ENCODE measurements at regions not wholly inside any gene's neighbourhood (a gene's known extent, or its start where the extent isn't known, plus 50 kb on each side); places are given as distances from the start of the nearest gene placed in this dataset.

DNA sequence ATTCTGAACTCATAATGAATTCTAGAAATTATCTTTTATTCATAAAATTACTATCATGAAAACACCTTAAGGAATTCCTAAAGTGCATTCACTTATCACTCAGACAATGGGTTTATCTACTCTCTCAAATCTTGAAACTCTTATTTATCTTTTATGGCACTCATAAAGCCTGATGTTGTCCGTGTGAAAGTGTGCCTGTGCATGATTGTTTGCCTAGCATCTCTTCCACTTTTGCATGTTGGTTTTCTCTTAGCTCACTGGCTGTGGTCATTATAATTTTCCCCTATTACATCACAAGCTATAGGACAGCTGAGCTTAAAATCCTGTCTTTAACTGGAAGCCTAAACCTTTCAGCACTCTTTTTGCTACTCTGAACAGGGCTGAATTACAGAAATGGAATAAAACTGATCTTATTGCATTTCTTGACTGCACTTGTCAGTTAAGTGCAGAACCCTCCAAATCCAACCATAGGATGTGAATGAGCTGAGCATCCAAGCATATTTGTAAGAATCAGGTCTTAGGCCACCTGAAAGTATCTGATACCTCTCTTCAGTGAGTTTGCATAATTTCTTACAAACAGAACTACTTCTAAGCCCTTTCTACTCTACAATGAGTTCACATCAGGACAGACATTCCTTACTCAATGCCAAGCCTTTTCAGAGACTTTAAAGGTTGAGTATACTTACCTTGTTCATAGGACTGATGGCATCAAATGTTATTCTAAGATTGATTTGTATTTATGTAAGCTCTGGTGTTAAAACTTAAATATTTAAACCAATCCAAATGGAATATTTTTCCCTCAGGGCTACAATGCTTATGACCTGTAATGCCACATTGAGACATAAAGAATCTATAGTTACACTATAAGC, 221.2 kb upstream of the KITLG start:
- TF ChIP-seq POLR2A (IDR thresholded peaks at IDR 0.05) (no peak), EP300 (IDR thresholded peaks at IDR 0.05) (no peak)
- TF ChIP-seq, protein P1, sequence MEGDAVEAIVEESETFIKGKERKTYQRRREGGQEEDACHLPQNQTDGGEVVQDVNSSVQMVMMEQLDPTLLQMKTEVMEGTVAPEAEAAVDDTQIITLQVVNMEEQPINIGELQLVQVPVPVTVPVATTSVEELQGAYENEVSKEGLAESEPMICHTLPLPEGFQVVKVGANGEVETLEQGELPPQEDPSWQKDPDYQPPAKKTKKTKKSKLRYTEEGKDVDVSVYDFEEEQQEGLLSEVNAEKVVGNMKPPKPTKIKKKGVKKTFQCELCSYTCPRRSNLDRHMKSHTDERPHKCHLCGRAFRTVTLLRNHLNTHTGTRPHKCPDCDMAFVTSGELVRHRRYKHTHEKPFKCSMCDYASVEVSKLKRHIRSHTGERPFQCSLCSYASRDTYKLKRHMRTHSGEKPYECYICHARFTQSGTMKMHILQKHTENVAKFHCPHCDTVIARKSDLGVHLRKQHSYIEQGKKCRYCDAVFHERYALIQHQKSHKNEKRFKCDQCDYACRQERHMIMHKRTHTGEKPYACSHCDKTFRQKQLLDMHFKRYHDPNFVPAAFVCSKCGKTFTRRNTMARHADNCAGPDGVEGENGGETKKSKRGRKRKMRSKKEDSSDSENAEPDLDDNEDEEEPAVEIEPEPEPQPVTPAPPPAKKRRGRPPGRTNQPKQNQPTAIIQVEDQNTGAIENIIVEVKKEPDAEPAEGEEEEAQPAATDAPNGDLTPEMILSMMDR (IDR thresholded peaks at IDR 0.05) = no peak
